NCI-H1417 (cell line): ENCODE measurements at regions not wholly inside any gene's neighbourhood (a gene's known extent, or its start where the extent isn't known, plus 50 kb on each side); places are given as distances from the start of the nearest gene placed in this dataset.
A peak's percentile ranks its signal among the peaks of the same experiment; 100 is the strongest.

Source experiments
- DNase-seq, 3 experiments: peaks; one replicate each; lab custom pipeline; 2025; lab: John Stamatoyannopoulos, UW

DNA sequence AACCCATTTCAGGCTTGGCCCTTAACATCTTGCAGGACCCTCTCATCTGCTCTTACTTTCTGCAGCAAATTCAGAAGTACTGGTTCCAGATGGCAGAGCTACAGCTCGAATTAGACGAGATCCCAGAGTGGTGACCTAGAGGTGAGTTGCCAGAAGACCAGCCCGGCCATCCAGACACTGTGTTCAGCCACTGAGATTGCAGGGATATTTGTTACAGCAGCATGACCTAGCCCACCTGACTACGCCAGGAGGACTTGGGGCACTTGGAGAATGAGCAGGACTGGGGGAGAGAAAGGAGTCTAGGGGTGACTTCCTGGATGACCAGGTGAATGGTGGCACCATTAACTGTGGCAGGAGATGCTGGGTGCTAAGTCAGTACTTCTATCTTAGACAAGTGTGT, 67.2 kb upstream of the ID2 start:
- DNase-seq, result no peak

DNA sequence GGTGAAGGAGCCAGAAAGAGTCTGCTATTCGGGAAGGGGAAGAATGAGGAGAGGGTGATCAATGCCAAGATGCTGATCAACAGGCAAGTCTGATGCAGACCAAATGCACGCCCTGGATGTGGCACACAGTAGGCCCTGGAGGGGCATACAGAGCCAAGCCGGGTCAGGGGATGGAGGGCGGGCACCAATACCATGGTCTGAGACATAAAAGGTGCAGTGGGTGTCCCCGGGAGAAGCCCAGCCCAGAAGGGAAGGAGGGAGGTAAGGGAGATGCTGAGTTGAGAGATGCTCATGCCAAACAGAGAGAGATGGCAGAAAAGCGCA, 66.6 kb upstream of the ID2 start:
- DNase-seq, result no peak

DNA sequence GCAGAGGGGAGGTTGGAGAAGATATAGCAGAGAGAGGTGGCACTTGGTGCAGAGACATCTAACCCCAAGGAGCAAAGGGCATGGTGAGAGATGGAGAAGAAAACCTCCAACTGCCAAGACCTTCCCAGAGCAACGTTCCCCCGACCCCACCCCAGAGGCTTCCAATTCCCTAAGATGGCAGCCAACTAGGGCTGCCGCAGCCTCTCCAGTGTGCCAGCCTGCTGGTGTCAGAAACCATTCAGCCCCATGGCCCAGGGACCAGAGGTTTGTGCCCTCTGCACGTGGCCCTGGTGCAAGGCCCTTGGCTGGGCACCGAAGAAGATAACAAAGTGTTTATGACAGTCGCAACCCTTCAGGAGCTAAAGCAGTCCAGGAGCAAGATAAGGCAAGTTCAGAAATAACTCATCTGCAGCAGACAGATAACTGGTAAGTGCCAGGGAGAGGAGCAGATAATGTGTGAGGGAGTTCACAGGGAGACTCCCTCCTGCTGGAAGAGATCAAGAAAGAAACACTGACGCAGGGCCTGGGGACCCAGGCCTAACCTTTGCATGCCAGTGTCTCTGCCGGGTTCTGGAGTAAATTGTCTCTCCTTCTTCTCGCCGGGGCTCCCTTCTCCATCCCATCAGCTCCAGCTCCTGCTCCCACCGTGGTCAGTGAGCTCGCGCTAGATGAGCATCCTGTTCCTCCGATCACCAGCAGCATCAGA, 66.1 kb upstream of the ID2 start:
- no peak for DNase-seq

DNA sequence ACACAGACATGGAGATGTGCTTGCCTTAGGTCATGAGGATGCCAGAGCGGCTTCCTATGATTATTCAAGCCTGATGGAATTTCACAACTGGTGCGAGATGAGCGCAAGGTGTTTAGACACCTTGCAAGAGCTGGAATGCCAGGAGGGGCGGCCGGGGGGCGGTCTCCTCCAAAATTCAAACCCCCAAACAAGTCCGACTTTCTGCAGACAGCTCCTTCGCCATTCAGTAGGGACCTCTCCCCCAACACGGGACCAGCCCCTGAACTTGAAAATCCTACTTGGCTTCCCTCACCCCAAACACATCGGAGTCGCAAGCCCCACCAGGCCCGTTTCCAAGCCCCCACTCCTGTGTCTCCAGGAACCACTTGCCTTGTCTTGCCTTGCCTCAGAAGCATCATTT, 64.8 kb upstream of the ID2 start:
- no peak for DNase-seq

DNA sequence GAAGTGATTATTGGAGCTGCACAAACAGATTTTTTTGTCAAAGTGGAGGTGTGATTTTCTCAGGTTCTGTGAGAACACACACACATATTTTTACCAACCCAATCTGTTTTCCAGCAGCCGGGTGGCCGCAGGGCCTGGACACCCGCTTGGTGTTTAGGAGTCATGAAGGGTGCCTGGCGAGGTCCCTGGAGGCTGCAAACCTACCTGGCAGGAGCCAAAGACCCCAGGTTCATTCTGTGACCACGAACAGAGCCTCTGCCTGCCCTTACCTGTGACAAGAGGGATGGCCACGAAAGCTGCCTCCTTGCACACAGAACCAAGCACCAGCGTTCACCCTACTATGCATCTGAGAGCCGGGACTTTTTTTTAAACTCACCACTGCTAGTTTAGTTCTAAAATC, 64.3 kb upstream of the ID2 start:
- DNase-seq, result no peak

DNA sequence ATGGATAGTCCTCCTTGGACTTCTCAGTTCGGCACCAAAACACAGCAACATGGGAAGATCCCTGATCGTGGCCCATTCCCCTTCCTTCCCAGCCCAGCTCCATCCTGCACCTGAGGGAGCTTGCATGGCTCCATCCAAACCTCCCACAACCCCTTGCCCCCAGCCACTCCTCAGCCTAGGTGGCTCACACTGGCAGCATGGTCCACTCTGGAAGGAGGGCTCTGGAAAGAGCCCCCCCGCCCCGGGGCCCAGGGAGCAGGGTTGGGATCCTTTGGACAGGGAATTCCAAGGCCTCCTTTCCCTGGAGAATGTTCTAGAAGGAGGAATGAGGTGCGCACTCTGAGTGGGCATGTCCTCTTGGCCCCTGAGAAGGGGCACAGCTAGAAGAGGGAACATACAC, 62.8 kb upstream of the ID2 start:
- no peak for DNase-seq

DNA sequence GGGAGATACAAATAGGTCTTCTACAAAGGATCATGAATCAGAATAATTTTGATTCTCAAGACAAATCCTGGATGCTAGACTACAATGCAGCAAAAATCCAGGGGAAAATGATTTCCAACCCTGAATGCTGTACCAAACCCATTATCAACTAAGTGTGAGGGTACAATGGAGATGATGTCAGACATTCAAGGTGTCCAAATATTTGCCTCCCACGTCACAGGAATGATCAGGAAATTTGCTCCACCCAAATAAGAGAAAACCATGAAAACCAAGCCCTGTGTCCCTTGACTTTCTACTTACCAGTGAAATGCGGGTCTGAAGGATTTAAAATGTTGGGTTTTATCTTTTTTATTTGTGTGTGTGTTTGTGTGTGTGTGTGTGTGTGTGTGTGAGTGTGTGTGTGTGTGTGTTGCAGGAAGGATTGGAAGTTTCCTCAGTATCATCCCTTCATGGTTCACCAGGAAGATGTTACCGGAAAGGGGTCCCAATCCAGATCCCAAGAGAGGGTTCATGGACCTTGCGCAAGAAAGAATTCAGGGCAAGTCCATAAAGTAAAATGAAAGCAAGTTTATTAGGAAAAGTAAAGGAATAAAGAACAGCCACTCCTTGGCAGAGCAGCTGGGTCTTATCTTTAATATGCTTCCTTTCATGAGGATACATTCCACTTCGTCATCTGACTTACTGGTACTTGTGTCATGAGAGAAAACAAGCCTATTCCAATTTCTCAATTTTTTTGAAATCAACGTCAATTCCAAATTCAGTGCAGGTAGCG, 61.1 kb upstream of the ID2 start:
- DNase-seq, result no peak

DNA sequence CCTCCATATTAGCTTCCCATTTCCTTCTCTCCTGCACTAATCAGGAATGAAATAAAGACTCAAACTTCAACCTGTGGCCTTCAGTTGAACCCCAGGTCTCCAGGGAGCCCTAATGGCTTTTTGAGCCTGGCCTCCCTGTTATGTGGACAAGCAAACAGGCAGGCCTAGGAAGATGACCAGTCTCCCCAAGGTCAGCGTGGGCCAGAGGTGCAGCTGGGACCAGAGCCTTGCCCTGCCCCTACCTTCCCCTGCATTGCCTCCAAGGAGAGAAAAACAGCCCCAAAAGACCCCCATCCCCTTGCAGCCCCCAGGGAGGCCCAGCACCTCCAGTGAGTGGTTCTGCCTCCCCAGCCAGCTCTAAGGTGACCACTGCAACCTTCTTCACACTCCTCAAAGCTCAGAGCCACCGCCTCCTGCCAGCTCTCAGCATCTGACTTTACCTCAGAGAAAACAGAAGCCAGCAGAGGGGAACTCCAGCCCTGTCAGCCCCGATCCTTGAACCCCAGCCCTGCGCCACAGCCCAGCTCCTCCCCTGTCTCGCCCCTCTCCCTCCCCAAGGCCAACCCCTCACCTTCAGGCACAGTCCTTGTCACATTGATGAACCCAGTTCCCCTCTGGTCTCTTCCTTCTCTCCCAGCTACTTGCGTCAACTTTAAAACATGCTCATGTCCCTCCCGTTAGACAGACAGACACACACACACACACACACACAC, 59.5 kb upstream of the ID2 start:
- no peak for DNase-seq

DNA sequence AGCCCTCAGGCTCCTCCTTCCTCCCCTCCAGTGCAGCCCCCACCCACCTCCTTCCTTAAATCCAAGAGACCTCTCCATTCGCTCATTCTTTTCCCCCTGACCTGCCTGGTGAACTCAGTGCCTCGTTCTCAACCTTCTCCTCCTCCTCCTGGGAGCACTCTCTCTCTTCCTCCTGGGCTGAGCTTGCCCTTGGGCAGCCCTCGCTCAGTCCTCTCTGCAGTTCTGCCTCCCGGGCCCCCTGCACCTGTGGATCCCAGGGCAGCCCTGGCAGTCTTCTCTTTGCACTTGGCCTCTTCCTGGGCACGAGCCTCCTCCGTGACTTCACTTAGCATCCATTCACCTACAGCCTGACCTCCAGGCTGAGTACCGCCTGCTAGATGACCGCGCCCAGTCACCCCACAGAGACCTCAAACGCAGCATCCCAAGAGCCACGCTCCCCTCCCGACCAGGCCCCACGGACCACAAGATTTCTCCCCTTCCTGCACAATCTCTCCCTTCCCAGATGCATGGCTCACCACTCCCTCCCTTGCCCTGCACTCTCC, 58.9 kb upstream of the ID2 start:
- DNase-seq, result no peak

DNA sequence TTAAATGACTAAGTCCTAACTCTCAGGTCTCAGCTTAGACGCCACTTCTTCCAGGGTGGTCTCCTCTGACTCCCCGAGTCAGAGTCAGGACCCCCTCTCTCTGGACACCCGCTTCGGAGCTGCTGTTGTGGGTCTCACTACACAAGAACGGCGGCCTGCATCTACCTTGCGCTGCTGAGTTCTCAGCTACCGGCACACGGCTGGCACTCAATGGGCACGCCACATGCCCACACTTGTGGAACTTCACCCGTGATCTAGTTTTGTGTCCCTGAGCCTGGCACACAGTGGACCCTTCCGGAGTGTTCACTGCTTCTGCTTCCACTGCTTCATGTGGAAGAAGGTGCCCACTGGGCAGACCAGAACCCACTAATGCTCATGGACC, 58.3 kb upstream of the ID2 start:
- no peak for DNase-seq

DNA sequence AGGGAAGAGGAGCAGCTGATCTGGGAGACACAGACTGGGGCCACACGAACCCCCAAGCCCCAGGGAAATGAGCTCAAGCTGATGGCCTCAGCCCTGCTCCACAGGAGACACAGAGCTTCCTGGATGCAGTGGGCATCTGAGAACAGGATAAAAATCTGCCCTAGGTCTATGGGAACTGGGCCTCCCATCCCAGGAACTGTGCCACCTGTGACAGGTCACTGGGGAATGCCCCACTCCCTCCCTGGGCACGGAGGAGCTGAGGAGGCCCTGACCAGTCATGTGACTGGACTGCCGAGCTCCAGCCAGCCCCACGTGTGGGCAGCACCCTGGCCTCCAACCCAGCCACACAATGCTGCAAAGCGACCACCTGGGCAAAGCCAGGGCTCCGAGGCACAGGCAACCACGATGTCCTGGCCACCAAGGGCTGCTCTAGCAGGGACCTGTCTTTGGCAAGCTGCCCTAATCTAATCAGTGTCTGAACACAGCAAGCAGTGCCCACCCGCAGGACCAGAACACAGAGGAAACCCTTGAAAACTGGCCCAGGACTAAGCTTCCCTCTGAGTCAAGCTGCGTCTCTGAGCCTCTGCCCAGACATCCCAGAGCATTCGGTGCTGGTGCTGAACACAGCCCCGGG, 57.8 kb upstream of the ID2 start:
- DNase-seq, result no peak

DNA sequence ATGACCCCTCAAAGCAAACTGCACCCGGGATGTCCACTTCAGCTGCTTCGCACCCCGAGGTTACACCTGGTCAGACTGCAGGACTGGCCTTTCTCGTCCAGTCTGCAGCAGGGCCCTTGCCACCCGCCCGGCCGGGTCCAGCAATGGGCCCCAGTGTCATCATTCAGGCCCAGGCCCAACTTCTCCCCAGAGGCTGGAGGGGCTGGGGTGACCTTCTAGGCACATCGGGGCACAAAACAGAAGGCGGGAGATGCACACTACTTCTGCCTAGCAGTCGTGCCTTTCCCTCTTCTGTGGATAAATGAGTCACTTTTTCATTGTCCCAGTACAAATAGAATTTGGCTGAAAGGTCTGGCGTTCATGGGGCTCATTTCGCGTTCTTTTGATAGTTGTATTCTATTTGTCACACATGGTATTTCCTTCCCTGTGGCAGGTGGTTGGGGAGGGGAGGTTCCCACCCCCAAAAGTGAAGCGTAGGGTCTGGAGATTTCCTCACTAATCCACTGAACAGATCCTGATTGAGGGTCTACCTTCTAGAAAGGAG, 56.9 kb upstream of the ID2 start:
- DNase-seq, result no peak

DNA sequence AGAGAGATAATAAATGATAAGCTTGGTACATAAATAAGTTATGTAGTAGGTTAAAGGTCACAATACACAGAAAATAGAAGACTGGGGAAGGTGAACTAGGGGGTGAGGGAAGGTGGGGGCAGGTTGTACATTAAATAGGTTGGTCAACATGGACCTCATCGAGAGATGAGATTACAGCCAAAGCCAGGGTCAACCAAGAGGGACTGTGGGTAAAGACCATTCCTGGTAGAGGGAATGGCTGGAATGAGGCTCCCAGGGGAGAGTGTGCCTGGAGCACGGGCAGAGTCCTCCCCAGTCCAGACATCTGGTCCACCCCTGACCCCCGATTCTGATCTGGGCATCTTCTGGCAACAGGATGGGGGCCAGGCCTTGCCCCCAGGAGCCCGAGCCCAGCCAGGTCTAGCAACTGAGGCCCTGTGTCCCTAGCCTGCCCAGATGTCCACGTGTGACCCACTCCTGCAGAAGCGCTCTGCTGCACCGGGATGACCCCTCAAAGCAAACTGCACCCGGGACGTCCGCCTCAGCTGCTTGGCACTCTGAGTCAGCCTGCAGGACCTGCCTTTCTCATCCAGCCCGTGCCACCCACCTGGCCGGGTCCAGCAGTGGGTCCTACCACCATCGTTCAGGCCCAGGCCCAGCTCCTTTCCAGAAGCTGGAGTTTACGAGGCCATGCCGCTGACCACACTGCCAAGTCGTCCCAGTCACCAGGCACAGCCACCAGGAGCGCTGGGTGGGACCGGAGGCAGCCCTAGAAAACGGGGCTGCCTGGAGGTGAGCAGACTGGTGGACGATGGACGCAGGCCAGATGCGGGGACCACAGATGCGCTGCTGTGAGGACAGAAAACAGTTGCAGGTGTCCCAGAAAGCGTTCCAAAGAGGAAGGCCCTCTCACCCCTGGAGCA, 56.2 kb upstream of the ID2 start:
- no peak for DNase-seq

DNA sequence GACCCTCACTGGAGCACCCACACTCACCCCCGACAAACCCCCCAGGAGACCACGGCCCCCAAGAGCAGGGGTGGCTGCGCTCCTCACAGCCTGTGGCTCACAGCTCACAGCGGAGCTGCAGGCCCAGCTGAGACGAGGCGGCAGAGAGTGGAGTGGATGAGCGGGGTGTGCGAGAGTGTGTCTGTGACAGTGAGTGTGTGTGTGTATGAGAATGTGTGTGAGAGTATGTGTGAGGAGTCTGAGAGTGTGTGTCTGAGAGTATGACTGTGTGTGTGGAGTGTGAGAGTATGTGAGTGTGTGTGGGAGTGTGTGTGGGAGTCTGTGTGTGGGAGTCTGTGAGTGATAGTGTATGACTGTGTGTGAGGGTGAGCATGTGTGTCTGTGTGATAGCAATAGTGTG, 55.3 kb upstream of the ID2 start:
- no peak for DNase-seq

DNA sequence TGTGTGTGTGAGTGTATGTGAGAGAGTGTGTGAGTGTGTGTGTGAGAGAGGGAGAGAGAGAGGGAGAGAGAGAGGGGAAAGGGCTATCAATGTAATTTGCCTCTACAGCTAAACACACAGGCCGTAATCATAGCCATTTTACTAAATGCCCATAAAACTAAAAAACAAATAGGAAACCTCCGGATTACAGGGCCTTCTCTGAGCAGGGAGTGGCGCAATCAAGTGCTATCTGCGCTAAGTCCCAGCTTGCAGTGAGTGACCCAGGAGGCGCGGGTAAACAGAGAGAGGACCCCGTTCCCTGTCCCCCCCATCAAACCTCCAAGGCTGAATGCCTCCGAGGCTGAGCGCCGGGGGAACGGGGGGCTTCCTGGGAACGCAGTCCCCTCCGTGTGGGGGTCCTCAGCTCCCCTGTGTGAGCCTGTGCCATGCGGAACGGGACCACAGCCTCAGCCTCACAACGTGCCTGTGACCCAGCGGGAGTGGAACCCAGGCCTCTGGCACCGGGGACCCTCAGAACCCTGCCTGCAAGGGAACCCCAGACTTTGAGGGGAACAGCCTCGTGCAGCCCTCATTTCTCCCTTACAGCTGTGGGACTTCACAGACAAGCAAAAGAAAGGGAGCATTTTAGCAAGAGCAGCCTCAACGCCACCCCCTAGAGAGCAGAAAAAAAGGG, 54.7 kb upstream of the ID2 start:
- peak in 2 of 3 experiments; percentile 14 to 55 for DNase-seq

DNA sequence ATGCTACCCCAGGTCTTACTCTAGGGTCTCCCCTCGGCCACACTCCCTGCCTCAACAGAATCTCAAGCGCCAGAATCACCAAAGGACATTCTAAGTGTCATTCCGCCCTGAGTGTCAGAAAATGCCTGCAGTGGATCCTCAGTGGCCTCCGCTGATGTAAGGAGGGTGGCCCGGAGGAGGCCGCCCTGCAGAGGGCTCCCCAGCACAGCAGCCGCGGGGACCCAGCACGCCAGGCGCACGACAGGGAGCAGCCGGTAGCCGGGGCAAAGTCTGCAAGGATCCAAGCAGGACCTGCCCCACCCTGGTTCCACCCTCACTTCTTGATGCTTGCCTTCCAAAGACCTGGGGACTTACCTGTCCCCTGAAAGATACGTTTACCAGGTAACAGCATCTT, 54.2 kb upstream of the ID2 start:
- no peak for DNase-seq

DNA sequence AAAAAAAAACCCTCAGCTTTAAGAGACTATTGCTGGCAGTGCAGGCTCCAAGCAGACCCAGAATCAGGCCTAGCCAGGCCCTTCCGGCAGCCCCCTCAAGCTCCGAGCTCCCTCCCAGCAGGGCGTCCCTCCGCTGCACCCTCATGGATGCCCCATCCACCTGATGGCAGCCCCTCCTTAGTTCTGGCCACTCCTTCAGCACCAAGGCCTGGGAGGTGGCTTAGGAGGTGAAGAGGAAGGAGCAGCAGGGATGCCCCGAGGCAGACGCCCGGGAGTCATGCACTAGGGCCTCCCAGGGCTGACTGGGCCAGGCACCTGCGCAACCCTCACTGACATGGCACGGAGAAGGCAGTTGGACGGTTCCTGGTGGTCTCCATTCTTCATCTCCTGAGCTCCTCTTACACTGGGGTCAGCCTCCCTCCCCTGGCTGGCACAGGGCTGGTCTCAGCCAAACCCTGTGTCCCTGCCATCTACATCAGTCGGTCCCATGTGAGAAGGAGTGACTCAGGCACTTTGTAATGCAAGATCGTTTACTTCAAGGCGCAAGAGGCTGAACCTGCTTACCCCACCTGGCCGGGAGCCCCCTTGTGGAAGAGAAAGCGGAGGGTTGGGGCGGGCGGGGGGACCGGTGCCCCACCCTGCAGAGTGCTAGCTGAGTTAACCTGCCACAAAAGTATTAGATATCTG, 53.5 kb upstream of the ID2 start:
- no peak for DNase-seq

DNA sequence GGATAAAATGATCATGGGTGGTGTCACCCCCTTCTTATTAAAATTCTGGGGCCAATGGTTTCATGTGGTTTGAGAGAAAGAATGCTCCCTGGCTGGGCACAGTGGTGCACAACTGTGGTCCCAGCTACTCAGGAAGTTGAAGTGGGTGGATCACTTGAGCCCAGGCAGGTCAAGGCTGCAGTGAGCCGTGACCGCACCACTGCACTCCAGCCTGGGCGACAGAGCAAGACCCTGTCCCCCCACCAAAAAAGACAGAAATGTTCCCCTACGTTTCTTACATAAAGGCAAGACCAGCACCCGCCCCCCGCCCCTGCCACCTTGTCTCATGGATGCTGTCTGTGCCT, 53.0 kb upstream of the ID2 start:
- DNase-seq, result no peak

DNA sequence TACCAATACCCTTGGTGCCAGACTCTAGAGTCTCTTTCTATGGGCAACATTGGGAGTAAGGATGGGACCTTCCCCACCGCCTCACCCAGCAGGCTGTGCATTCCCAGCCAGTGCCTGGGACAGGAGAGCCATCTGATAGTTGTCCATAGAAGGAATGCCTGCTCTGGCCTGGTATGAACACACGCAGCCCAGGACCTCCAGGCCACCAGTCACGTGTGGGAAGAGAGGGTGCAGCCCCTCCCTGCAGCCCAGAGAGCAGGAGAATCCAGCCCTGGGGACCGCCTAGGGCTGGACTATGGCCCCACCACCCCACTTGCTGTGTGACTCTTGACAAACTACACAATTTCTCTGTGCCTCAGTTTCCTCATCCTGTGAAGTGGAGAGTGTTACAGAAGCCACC, 52.5 kb upstream of the ID2 start:
- no peak for DNase-seq
